ENCODE measurements at regions not wholly inside any gene's neighbourhood (a gene's known extent, or its start where the extent isn't known, plus 50 kb on each side); places are given as distances from the start of the nearest gene placed in this dataset.
"Not testable (repeated sequence)": the region's sequence is repeated elsewhere in the genome, so short reads cannot be mapped to it uniquely, and the experiment has no call there.

DNA sequence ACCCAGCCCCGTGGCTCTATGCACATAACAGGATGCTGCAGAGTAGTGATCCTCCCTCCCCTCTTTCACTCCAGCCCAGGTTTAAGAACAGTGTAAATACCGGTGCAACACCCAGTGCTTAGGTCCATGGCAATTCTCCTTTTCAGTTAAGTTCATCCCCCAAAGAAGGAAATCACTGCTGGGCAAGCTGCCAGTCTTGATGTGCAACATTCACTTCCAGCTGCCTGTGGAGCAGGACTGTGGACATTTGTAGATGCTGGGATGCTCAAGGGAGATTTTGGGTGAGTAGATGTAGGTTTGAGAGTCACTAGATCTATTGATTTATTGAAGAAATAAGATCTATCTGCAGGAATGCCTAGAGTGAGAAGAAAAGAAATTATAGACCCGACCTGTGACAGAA, 294.3 kb upstream of the KIAA1217 start:
- 80% methylated on average over 3 of the region's 3 CpGs for WGBS
- peaks cover 3% of the 10 kb centered on the region for H3K27me3 ChIP-seq
- H3K4me1 ChIP-seq = no peaks in the 10 kb centered on the region

DNA sequence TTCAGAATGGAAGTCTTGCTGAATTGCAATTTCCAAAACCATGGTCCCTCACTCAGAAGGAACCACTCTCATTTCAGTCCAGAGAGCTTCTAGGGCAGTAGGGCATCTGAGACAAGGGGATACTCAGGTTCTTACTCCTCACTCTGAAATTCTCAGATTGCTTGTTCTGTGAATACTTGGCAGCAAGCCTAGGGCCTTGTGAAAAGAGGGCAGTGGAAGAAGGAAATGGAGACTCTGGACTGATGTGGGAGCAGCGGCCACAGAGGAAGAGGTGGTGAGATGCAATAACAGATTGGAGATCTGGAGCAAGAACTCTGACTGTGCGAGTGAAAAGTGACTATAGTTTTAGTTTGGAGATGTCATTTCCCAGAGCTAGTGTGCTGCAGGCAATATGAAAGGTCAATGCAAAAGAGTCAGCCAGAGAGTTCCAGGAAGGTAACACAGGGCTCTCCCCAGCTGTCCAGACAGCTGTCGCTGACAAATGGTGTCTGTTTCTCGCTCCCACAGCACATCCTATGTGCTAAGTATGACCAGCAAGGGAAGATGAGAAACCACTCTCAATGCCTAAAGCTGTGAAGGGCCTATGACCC, 291.6 kb upstream of the KIAA1217 start:
- Histone ChIP-seq H3K27me3 (peaks cover 3% of the 10 kb centered on the region), H3K4me1 (no peaks in the 10 kb centered on the region), H3K4me3 (no peak overlapping the region), H3K27ac (no peak overlapping the region), H3K9me3 (no peaks in the 10 kb centered on the region), H3K36me3 (no peaks in the 10 kb centered on the region)
- TF ChIP-seq POLR2AphosphoS5 (IDR thresholded peaks at IDR 0.05) (no peak), POLR2A (IDR thresholded peaks at IDR 0.05) (no peak), CTCF (IDR thresholded peaks at IDR 0.05) (no peak), EP300 (IDR thresholded peaks at IDR 0.05) (no peak)
- 51% methylated on average over 4 of the region's 4 CpGs for WGBS
- DNase-seq (ENCODE audit: low spot score in 2 of 2) = no peak

More for the DNA sequence above, 294.3 kb upstream of the KIAA1217 start:
- DNase-seq (ENCODE audit: low spot score in 2 of 2) = no peak
- TF ChIP-seq POLR2AphosphoS5 (IDR thresholded peaks at IDR 0.05) (no peak), POLR2A (IDR thresholded peaks at IDR 0.05) (no peak)
- Histone ChIP-seq H3K36me3 (no peaks in the 10 kb centered on the region), H3K4me3 (no peak overlapping the region), H3K27ac (no peak overlapping the region), H3K9me3 (no peaks in the 10 kb centered on the region)

DNA sequence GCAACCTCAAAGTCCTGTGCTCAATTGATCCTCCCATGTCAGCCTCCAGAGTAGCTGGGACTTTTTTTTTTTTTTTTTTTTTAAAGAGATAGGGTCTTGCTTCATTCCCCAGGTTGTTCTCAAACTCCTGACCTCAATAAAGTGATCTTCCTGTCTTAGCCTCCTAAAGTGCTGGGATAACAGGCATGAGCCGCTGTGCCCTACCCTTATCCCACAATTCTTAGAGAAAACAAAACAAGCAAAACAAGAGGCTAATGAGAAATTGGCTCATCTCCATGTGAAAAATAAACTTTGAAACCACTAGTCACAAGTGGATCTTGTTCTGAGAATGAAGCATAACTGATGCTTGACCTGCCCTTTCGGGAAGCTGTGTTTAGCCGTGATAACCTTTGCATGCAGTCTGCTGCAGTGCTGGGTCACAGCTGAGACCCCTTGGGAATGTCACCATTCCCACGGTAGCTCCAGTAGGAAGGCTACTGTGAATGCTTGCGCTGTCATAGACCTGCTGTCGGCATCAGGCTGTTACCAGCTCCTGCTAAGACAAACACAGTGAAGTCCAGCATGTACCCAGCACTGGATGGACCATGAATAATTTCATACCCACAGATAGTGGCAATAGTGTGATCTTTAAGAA, 290.7 kb upstream of the KIAA1217 start:
- no peak for DNase-seq (ENCODE audit: low spot score in 2 of 2)
- H3K4me1 ChIP-seq = no peaks in the 10 kb centered on the region
- no peaks in the 10 kb centered on the region for H3K9me3 ChIP-seq
- H3K36me3 ChIP-seq = no peaks in the 10 kb centered on the region
- no peak overlapping the region for H3K27ac ChIP-seq
- H3K4me3 ChIP-seq = no peak overlapping the region
- 65% methylated on average over 6 of the region's 6 CpGs for WGBS
- no peak for TF ChIP-seq POLR2A (IDR thresholded peaks at IDR 0.05)
- no peak for TF ChIP-seq POLR2AphosphoS5 (IDR thresholded peaks at IDR 0.05)
- TF ChIP-seq EP300 (IDR thresholded peaks at IDR 0.05) = no peak
- TF ChIP-seq CTCF (IDR thresholded peaks at IDR 0.05) = no peak
- H3K27me3 ChIP-seq = peaks cover 3% of the 10 kb centered on the region

DNA sequence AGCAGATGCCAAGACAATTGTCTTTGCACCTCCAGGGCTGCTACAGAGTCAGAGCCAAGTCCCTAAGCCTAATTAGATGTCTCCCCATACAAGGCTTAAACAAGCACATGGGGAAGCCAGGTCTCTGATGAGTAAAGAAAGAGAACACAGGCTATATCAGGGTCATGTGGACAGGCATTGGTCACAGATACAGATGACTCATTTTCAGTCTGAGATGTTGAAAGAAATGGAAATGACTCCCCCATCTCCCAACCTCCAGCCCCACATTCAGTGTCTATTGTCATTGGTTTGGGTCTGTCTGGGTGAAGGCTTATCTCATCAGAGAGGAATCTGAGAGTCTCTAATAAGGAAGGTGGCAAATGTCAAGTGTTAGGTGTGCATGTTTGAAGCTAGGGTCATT, 290.1 kb upstream of the KIAA1217 start:
- Histone ChIP-seq H3K4me3 (no peak overlapping the region), H3K9me3 (no peaks in the 10 kb centered on the region), H3K36me3 (no peaks in the 10 kb centered on the region), H3K4me1 (no peaks in the 10 kb centered on the region), H3K27ac (no peak overlapping the region), H3K27me3 (peaks cover 3% of the 10 kb centered on the region)
- DNase-seq (ENCODE audit: low spot score in 2 of 2) = no peak
- no peak for TF ChIP-seq POLR2A (IDR thresholded peaks at IDR 0.05)
- TF ChIP-seq POLR2AphosphoS5 (IDR thresholded peaks at IDR 0.05) = no peak
- no peak for TF ChIP-seq EP300 (IDR thresholded peaks at IDR 0.05)
- TF ChIP-seq CTCF (IDR thresholded peaks at IDR 0.05) = no peak

DNA sequence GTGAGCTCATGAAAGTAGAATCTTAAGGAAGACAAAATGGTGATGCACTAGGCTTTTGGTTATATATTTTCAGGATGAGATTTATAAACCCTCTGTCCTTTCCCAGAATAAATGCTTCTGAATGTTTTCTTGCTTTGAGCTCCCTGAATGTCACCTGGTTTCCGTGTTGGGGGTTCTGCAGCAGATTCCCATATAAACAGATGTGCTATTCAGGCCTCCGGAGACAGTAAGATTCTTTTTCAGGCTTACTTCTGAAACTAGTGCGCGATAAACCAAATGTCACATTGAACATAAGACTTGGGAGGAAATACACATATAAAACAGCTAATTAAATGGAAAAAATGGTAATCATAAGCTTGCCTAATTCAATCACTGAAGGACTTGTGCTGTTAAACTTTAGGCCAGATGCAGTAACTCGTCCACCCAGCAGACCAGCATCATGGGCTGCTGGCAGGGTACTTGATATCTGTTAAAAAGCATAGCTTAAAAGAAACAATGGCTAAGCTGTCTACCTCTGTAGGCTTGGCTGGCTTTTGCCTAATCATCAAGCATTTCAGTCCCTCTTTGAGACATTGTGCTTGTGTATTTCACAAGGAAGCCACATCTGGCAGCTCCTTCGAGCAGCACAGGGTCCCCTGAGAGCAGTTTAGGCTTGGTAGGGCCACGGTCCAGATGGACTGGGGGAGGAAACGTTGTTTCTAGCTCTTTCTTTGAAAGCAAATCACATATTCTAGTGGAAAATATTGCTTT, 281.2 kb upstream of the KIAA1217 start:
- Histone ChIP-seq H3K4me1 (no peaks in the 10 kb centered on the region), H3K36me3 (no peaks in the 10 kb centered on the region), H3K27me3 (no peaks in the 10 kb centered on the region), H3K27ac (no peak overlapping the region), H3K4me3 (no peak overlapping the region), H3K9me3 (no peaks in the 10 kb centered on the region)
- TF ChIP-seq POLR2AphosphoS5 (IDR thresholded peaks at IDR 0.05) = no peak
- no peak for DNase-seq (ENCODE audit: low spot score in 2 of 2)
- WGBS = 64% methylated on average over 8 of the region's 8 CpGs

DNA sequence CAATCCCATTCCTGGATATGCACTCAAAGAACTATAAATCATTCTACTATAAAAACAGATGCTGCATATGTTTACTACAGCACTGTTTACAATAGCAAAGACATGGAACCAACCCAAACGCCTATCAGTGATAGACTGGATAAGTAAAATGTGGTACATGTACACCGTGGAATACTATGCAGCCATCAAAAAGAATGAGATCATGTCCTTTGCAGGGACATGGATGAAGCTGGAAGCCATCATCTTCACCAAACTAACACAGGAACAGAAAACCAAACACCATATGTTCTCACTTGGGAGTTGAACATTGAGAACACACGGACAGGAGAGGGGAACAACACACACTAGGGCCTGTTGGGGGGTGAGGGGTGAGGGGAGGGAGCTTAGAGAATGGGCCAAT, 274.9 kb upstream of the KIAA1217 start:
- not testable (repeated sequence) for H3K36me3 ChIP-seq; H3K27me3 ChIP-seq; H3K4me3 ChIP-seq; H3K9me3 ChIP-seq; H3K4me1 ChIP-seq; DNase-seq (ENCODE audit: low spot score in 2 of 2); H3K27ac ChIP-seq
- 76% methylated on average over 3 of the region's 3 CpGs for WGBS
